T1000 (cell line): ENCODE measurements at regions not wholly inside any gene's neighbourhood (a gene's known extent, or its start where the extent isn't known, plus 50 kb on each side); places are given as distances from the start of the nearest gene placed in this dataset.
A peak's percentile ranks its signal among the peaks of the same experiment; 100 is the strongest.

Experiments
- DNase-seq: peaks from one replicate; lab custom pipeline; 2025; ENCODE audit warnings: mixed read lengths; lab: John Stamatoyannopoulos, UW

DNA sequence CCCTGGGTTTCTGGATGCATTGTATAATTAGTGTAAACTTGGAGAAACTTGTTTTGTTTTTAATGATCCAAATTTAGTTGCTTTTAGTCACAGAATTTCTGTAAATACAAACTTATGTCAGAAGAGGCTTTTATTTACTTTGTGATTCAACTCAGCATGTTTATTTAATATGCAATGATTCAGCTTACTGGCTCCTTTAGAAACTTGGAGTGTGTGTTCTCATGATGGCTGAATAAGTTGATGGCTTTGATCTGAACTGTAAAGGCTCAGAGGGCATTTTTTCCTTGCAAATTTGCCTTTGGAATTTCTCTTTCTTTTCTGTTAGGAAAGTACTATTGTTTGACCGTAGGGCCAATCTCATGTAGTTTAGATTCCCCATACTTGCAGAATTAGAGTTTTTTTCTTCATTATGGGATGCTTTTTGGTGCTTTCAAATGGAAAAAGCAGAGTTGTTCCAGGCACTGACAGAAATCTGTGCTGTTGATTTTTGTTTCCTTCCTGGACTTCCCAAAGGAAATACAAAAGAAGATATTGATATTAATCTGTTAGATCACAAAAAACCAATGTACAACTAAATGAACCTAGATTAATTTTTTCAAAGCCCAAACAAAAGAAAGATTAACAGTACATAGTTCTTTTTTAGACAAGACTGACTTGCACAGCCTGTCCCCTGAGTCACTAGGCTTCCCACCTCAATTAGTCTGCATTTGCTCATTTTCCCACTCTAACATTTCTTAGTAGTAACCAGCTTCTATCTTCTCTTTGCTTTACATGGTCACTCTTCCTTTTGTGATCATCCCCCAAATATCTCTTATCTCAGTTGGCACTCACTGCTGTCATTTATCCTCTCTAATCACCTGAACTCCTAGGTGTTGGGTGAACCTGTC lies 96.8 kb upstream of the AGR3 start:
- DNase-seq: no peak

DNA sequence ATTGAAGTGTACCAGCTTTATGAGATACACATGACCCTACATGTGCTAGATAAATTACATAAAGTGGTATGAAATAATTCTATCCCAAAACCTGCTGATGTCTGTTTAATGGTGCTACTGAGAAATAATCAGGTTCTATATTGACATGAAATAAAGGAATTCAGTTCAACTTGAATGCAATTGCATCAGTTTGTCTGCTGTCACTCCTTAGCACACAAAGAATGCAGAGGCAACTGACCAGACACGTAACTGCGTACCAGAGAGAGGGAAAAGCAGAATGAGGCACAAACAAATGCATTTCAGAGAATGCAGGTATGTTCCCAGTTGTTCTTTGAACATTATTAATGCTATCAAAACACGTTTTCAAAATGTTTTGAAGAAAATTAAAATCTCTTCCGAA lies 98.8 kb upstream of the AGR3 start:
- no peak for DNase-seq

GRCh38 chr7:16982640-16983350 lies 101.0 kb upstream of the AGR3 start:
- peak; percentile 29 for DNase-seq

DNA sequence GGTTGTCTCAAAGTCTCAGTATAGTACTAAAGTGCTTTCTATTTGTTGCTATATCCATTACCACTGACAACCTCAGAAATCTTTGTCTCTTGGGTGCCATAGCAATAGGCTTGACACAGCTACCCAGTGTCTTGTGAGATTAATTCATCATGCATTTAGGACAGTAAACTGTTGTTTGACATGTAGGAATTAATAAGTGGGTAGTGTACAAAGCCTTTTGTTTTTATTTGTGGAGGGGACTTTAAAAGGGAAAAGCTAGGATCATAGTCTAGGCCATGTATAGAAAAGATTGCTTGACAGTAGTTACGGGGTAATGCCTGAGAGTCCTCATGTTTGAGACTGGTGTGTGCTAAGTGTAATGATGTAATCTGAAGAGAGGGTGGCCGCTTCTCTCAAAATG lies 102.6 kb upstream of the AGR3 start:
- DNase-seq: no peak

- no peak for DNase-seq
Observed at GRCh38 chr7:16985621-16986020, 103.8 kb upstream of the AGR3 start.

DNA sequence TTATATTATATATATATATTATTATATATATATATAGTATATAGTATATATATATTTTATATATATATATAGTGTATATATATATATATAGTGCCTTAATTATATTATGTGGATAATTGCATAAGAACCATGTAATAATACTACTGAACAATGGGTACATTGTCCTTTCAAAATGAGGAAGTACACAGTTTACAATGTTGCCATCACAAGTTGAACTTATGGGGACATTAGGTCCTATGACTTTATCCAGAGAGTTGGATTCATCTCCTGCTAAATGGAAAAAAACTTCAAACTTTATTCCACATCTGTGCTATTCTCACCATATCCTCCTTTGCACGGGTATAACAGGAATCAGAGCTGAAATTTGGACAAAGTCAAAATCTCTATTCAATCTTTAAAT lies 105.0 kb upstream of the AGR3 start:
- DNase-seq: no peak

DNA sequence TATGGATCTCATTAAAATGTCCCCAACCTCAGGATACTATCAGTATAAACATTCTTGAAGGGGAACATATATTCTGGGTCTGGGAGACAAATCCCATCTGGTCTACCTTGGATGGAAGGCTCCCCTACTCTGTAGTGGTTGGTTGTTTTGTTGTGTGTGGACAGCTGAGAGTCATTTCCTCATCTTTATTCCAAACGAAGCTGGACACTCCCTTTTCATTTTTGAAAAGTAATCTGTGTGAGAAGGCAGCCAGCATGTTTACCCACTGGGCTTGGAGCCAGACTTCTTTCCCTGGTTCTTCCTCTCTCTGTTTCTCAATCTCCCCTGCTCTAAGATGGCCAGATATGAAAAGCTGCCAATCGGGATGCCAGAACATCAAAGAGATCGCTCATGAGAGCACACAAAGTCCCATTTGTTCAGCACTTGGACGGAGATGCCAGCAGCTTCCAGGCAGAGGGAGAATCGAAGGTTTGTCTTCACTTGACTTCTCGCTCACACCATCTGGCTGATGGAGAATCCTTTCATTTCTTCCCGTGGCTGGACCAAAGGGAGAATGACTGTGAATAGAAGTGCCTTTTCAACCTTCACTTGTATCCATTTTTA lies 108.1 kb upstream of the AGR3 start:
- peak; percentile 23 for DNase-seq

DNA sequence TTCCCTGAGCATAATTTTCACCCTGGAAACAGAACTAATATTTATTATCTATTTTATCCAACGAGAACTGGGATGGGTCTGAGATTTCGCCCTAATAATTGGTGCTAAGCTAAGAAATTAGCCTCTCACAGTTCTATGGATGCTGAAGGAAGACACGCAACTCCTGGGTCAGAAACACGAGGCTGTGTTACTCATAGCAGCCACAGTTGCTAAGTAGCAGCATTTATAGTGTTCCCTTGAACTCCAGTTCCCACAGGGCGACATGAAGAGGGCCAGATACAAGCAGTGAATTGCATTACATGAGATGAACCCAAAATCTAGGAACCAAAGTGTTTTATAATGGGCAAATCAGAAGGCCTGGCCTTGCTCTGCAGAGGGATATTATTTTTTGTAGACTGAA lies 109.8 kb upstream of the AGR3 start:
- no peak for DNase-seq

DNA sequence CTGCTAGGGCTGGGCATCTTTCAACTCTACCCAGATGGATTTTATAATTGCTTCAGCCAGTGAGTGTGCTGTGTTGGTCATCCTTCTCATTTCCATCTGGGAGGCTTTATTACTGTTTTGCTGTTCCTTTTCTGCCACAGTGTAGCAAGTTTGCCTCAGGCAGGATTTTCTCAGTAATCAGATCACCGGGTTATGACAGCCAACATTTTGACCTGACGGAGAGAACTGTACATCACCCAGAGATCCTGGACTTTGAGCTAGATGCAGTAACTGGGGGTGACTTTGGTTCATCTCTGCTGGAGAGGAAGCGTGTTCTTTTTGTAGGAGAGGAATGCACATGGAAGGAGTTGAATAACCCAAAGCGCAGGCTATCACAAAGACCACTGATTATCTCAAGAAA lies 111.8 kb upstream of the AGR3 start:
- no peak for DNase-seq

GRCh38 chr7:16998481-16999051 lies 116.8 kb upstream of the AGR3 start:
- no peak for DNase-seq

DNA sequence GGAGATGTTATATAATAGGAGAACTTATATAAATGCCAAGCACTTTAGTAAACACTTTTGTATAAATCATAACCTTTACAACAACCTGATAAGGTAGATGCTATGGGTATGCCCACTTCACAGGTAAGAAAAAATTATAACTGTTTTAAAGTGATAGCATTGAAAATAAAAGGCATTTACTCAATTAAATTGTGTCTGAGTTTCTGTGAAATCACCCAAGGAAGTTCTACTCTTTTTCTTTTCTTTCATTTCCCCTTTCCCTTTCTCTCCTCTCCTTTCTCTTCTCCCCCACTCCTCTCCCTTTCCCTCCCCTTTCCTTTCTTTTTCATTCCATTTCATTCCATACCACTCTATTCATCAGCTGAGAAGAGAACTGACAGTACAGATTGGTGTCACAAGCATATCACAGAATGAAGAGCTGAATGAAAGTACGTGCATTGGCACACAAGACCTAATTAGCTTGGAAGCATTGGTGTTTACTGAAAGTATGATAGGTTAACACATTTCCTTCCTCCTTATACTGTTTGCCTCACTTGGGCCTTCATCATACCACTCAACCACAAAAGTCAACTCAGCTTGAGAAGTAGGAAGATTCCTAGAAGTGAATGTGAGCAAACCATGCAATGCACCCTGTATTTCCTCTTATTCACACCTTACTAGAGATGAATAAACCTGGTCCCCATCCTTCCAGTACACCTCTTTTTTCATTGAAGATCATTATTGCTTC lies 117.9 kb upstream of the AGR3 start:
- no peak for DNase-seq

DNA sequence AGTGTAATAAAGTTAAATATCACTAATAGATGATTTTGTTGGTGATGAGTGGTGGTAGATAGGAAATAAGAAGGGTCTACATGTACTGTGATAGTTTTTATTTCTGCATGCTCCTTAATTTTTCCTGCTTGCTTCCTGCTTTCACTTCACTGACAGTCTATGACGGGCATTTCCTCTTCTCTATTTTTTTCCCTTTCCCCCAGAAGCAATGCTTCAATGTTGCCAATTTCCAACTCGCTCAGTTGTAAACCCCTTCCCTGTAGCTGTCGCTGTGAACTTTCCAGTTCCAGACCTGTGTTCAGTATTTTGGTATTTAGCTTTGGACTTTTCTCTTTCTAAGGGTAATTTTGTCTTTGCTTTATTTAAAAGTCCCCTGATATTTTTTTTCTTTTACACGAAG lies 123.5 kb upstream of the AGR3 start:
- DNase-seq: no peak

GRCh38 chr7:17007841-17008240 lies 126.1 kb upstream of the AGR3 start:
- DNase-seq: no peak

DNA sequence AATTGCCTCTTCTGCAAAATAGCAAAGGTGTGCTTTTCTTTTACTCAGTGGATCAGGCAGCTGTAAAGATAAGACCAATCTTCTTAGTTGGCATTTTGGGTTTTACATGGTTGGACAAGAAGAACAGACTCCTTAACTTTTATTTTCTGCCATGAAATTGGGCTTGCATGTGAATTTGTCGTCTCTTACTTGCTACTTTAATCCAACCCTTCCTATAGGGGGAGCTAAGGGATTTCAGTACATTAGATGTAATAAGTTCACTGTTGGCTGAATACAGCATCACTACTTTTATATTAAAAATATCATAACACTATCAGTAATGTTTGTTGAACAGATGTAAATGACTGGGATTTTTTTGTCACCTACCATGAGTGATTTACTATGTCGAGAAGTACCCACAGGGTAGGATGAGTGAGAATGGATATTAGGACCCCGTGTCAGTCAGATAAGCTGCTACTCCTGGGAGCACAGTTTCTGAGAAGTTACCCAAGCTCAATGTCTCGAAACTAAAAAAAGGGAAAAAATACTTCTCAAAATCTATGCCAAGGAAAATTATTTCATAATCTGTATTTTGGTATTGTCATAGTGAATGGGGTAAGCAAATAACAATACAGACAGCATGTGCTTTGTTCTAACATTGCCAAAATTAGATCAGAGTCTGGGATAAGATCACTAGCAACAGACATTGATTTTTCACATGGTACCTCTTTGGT lies 127.4 kb upstream of the AGR3 start:
- no peak for DNase-seq

GRCh38 chr7:17009933-17010332 lies 128.2 kb upstream of the AGR3 start:
- no peak for DNase-seq

- DNase-seq: no peak
Observed at GRCh38 chr7:17010637-17011300, 129.0 kb upstream of the AGR3 start.

- no peak for DNase-seq
Observed at GRCh38 chr7:17013204-17013603, 131.4 kb upstream of the AGR3 start.

- DNase-seq: no peak
Observed at GRCh38 chr7:17014686-17015085, 132.9 kb upstream of the AGR3 start.

GRCh38 chr7:17015598-17016031 lies 133.8 kb upstream of the AGR3 start:
- DNase-seq: no peak

DNA sequence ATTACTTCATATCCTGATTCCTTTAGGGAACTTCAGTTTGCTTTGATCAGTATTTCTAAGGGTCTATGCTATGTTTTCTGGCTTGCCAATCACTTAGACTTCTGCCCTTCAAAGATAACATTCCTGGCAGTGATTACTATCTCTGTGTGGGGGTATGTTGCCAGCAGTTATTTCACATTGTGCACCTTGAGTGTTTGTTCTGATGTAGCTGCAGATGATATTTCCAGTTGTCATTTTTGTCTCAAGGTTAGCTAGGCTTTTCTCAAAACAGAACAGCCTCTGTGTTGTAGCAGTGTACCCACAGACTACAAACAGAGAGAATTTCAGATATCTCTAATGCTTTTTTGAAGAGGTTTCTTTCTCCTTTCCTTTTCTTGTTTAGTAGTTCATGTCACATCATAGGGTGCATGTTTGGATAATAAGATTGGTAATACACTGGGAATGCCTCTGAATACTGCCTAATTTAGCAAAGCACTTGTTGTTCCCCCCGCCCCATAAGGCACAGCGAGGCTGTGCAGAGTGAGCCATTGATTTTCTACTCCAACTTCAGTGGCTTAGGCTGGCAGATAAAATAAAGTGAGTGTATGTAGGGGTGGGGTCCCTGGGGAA lies 134.7 kb upstream of the AGR3 start:
- no peak for DNase-seq
